GM06990 (cell line): ENCODE measurements at regions not wholly inside any gene's neighbourhood (a gene's known extent, or its start where the extent isn't known, plus 50 kb on each side); places are given as distances from the start of the nearest gene placed in this dataset.

ENCODE experiments used
- DNase-seq: peaks from one replicate; pipeline ENCODE4 v3.0.0-alpha.2; 2011; ENCODE audit not compliant: insufficient read length; ENCODE audit errors: extremely low read depth
- H3K27me3 ChIP-seq: replicated peaks from 2 replicates; pipeline ENCODE4 v1.6.0; 2011; ENCODE audit warnings: low read length; ENCODE audit not compliant: control insufficient read depth, insufficient read depth
- H3K36me3 ChIP-seq: 2 replicates; pipeline ENCODE4 v1.5.1; 2011; ENCODE audit warnings: low read length; ENCODE audit not compliant: control insufficient read depth, insufficient read depth
- H3K4me3 ChIP-seq: replicated peaks from 2 replicates; pipeline ENCODE4 v1.5.1; 2011; ENCODE audit warnings: low read depth, mild to moderate bottlenecking, control low read depth, low read length
- TF ChIP-seq, protein P1 (sequence below): IDR thresholded peaks from 2 replicates; pipeline ENCODE4 v1.5.1; 2011; ENCODE audit warnings: low read length, control low read depth, mild to moderate bottlenecking, inconsistent platforms; ENCODE audit not compliant: insufficient read depth, poor library complexity, severe bottlenecking

GRCh38 chr10:78774999-78775711, 293.6 kb upstream of the ZMIZ1 start:
- TF ChIP-seq, protein P1, sequence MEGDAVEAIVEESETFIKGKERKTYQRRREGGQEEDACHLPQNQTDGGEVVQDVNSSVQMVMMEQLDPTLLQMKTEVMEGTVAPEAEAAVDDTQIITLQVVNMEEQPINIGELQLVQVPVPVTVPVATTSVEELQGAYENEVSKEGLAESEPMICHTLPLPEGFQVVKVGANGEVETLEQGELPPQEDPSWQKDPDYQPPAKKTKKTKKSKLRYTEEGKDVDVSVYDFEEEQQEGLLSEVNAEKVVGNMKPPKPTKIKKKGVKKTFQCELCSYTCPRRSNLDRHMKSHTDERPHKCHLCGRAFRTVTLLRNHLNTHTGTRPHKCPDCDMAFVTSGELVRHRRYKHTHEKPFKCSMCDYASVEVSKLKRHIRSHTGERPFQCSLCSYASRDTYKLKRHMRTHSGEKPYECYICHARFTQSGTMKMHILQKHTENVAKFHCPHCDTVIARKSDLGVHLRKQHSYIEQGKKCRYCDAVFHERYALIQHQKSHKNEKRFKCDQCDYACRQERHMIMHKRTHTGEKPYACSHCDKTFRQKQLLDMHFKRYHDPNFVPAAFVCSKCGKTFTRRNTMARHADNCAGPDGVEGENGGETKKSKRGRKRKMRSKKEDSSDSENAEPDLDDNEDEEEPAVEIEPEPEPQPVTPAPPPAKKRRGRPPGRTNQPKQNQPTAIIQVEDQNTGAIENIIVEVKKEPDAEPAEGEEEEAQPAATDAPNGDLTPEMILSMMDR = no peak
- Histone ChIP-seq H3K27me3 (peaks cover 1% of the 10 kb centered on the region; the same call in 1 of the 2 replicates), H3K36me3 (no peaks in the 10 kb centered on the region), H3K4me3 (no peak overlapping the region)
- no peak for DNase-seq

DNA sequence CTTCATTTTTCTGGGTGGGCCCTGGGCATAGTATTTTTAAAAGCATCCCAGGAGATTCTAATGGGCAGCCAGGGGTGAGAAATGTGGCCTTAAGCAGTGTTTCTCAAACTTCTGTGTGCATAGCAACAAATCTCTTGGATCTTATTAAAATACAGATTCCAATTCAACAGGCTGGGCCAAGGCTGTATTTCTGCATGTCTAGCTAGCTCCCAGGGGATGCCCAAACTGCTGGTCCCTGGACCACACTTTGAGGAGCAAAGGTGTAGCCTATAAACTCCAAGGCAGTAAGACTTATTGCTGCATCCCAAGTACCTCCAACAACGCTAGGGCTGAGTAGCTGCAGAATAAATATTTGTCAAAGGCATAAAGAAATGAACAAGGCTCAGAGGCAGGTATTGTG, 292.9 kb upstream of the ZMIZ1 start:
- H3K4me3 ChIP-seq = no peak overlapping the region

DNA sequence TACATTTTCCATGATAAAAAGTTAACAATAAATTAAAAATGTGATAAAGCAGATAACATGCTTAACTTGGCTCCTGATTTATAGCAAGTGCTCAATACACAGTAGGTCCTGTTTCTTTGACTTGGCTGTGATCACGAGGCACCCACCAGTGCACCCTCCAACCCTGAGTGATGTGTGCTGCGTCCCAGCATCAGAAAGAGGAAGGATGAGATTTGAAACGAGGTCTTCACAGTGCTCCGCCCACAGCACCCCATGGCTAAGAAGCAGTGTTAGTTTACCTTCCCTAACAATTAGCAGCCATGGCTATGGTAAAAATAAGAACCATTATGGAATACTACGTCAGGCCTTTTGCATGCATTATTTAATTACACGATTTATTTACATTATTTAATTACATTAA, 292.0 kb upstream of the ZMIZ1 start:
- peaks cover 1% of the 10 kb centered on the region for H3K27me3 ChIP-seq
- H3K4me3 ChIP-seq = no peak overlapping the region
- no peak for DNase-seq
- H3K36me3 ChIP-seq = no peaks in the 10 kb centered on the region
- TF ChIP-seq, protein P1 = no peak

More for the DNA sequence above, 292.9 kb upstream of the ZMIZ1 start:
- Histone ChIP-seq H3K36me3 (no peaks in the 10 kb centered on the region), H3K27me3 (peaks cover 1% of the 10 kb centered on the region)
- TF ChIP-seq, protein P1 = no peak
- DNase-seq = no peak

GRCh38 chr10:78777466-78777865, 291.3 kb upstream of the ZMIZ1 start:
- DNase-seq = no peak
- H3K27me3 ChIP-seq = peaks cover 1% of the 10 kb centered on the region
- no peaks in the 10 kb centered on the region for H3K36me3 ChIP-seq
- H3K4me3 ChIP-seq = no peak overlapping the region
- TF ChIP-seq, protein P1 = no peak

DNA sequence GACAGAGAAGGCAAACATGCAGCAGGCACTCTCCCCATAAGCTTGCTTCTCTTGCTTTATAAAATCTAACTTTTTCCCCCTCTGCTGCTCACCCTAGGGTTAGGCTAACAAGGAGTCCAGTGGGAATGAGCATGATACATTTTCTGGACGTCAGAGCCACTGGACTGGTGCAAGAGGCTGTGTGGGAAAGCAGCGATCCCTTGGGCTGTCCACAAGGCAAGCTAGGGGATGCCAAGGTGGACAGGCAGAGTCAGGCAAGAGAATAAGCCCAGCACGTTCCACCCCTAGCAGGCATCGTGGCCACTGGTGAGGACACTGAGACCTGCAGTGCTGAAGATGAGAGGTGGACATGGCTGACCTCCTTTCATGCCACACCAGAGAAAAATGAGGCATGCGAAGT, 290.9 kb upstream of the ZMIZ1 start:
- peaks cover 1% of the 10 kb centered on the region for H3K27me3 ChIP-seq
- DNase-seq = no peak
- TF ChIP-seq, protein P1 = no peak
- H3K36me3 ChIP-seq = no peaks in the 10 kb centered on the region
- H3K4me3 ChIP-seq = no peak overlapping the region
